SK-N-MC (cell line): ENCODE measurements at regions not wholly inside any gene's neighbourhood (a gene's known extent, or its start where the extent isn't known, plus 50 kb on each side); places are given as distances from the start of the nearest gene placed in this dataset.

Experiments
- DNase-seq: peaks from one replicate; pipeline ENCODE4 v3.0.0-alpha.2; 2011; ENCODE audit warnings: low read depth, low spot score
- H3K27ac ChIP-seq: fragments of 200-600 bp; sonication (generic); 2 replicates; pipeline ENCODE4 v1.5.1; 2016; ENCODE audit warnings: mixed run types
- H3K36me3 ChIP-seq: fragments of 200-600 bp; sonication (generic); 2 replicates; pipeline ENCODE4 v1.6.1; 2017; ENCODE audit warnings: antibody characterized with exemption, low read length, mixed read lengths; ENCODE audit not compliant: insufficient read depth
- H3K4me3 ChIP-seq: fragments of 200-600 bp; sonication (generic); 2 replicates; pipeline ENCODE4 v1.5.1; 2016
- H3K9ac ChIP-seq: fragments of 200-600 bp; sonication (generic); 2 replicates; pipeline ENCODE4 v1.8.0; 2017; ENCODE audit warnings: mixed run types, mixed read lengths; ENCODE audit not compliant: insufficient read length
- H3K9me3 ChIP-seq: fragments of 200-600 bp; sonication (generic); 2 replicates; pipeline ENCODE4 v1.6.1; 2017; ENCODE audit warnings: low read depth, mild to moderate bottlenecking, antibody characterized with exemption, low read length, moderate library complexity, mixed read lengths
- EZH2 ChIP-seq: fragments of 200-600 bp; sonication (generic); IDR thresholded peaks from one replicate; pipeline ENCODE4 v1.6.1; 2017; ENCODE audit warnings: antibody characterized with exemption
- FOXP2 ChIP-seq: optimal IDR thresholded peaks from 2 replicates; pipeline ENCODE3; 2011; ENCODE audit warnings: mild to moderate bottlenecking, moderate library complexity; ENCODE audit not compliant: insufficient read depth; ENCODE audit errors: extremely low read length, control extremely low read depth
- POLR2AphosphoS5 ChIP-seq: IDR thresholded peaks from 2 replicates; pipeline ENCODE4 v1.6.1; 2012; ENCODE audit warnings: mild to moderate bottlenecking, low read depth, low read length, borderline replicate concordance

- H3K27ac ChIP-seq, result no peak overlapping the region
- H3K4me3 ChIP-seq, result no peak overlapping the region
- H3K36me3 ChIP-seq, result no peaks in the 10 kb centered on the region
- no peaks in the 10 kb centered on the region for H3K9me3 ChIP-seq
- H3K9ac ChIP-seq, result no peak overlapping the region
- no peak for DNase-seq
- no peak for TF ChIP-seq FOXP2
- no peak for TF ChIP-seq EZH2
- TF ChIP-seq POLR2AphosphoS5, result no peak
These were observed 82.5 kb upstream of the CLMN start for GRCh38 chr14:95402176-95402575.

GRCh38 chr14:95398630-95399547, 79.2 kb upstream of the CLMN start:
- H3K4me3 ChIP-seq, result no peak overlapping the region
- no peak for DNase-seq
- no peaks in the 10 kb centered on the region for H3K9me3 ChIP-seq
- no peaks in the 10 kb centered on the region for H3K36me3 ChIP-seq
- TF ChIP-seq POLR2AphosphoS5 (no peak), EZH2 (no peak), FOXP2 (no peak)
- H3K9ac ChIP-seq, result no peak overlapping the region
- no peak overlapping the region for H3K27ac ChIP-seq

DNA sequence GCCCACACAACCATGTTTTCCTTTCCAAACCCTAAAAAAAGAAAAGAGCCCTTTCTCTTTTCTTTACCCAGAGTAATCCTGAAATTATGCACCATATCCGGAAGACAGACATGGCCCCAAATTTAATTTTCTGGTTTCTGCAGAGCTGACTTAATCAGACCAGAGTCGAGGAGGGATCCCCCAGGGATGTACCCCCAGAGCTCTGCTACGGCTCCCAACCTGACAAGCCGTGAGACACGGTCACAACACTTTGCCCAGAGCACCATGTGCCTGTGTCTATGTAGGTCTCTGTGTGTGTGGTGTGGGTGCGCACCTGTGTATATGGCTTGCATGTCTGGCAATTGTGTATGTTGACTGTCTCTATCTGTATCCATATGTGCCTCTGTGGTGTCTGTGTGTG, 77.6 kb upstream of the CLMN start:
- TF ChIP-seq FOXP2 (no peak), POLR2AphosphoS5 (no peak), EZH2 (no peak)
- Histone ChIP-seq H3K36me3 (no peaks in the 10 kb centered on the region), H3K27ac (no peak overlapping the region), H3K9ac (no peak overlapping the region), H3K9me3 (no peaks in the 10 kb centered on the region), H3K4me3 (no peak overlapping the region)
- no peak for DNase-seq

DNA sequence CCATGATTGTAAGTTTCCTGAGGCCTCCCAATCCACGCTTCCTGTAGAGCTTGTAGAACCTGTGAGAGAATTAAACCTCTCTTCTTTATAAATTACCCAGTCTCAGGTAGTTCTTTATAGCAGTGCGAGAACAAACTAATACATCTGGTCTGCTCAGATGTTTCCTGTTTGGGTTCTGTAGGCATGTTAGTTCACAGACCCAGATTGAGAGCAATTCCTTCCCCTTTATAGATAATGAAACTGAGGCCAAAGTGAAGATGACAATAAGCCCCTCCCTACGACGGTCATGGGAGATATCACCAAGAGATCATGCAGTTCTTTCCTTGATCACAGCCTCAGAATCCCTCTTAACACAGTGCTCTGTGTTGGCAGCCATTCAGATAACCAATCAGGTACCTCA, 76.5 kb upstream of the CLMN start:
- Histone ChIP-seq H3K36me3 (no peaks in the 10 kb centered on the region), H3K9me3 (no peaks in the 10 kb centered on the region), H3K9ac (no peak overlapping the region), H3K27ac (no peak overlapping the region), H3K4me3 (no peak overlapping the region)
- TF ChIP-seq POLR2AphosphoS5, result no peak
- no peak for DNase-seq

- DNase-seq, result no peak
- TF ChIP-seq POLR2AphosphoS5 (no peak), FOXP2 (no peak), EZH2 (no peak)
- Histone ChIP-seq H3K9me3 (no peaks in the 10 kb centered on the region), H3K27ac (no peak overlapping the region), H3K9ac (no peak overlapping the region), H3K4me3 (no peak overlapping the region), H3K36me3 (no peaks in the 10 kb centered on the region)
These were observed 75.5 kb upstream of the CLMN start for GRCh38 chr14:95395098-95395737.

GRCh38 chr14:95394297-95395097, 74.8 kb upstream of the CLMN start:
- Histone ChIP-seq H3K9me3 (no peaks in the 10 kb centered on the region), H3K9ac (no peak overlapping the region), H3K4me3 (no peak overlapping the region), H3K36me3 (no peaks in the 10 kb centered on the region), H3K27ac (no peak overlapping the region)
- TF ChIP-seq FOXP2 (no peak), POLR2AphosphoS5 (no peak), EZH2 (no peak)
- no peak for DNase-seq

DNA sequence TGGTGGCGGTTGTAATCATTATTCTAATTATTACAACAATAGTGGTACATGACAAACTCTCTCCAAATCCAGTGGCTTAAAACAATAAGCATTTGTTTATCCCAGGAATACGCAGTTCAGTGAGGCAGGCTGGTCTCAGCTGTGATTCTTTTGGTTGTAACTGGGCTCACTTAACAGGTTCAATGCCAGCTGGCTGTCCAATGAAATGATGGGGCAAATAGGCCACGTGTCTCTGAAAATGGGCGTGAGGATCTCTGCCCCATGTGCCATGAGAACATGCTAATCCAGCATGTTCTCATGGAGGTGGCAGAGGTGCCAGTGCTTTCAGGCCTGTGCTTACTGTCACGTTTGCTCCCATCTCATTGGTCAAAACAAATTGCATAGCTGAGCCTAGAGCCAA, 73.1 kb upstream of the CLMN start:
- no peak for DNase-seq
- H3K4me3 ChIP-seq, result no peak overlapping the region
- TF ChIP-seq POLR2AphosphoS5 (no peak), EZH2 (no peak), FOXP2 (no peak)

DNA sequence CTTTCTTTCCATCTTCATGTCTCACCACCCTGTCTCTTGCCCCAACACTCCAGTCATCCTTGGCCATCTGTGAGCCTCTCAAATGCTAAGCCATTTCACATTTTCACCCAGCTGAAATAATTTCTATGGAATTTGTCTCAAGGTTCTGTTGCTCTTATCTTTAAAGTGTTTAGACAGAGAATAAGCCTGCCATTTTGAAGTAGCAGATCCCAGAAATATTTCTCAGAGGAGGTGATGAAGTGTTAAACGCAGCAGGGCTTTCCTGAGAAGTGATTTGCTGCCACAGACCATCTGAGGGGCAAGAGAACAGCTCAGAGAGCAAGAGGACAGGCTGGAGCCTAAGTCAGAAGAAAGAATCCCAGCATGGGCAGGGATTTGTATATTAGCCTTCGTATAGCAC, 71.6 kb upstream of the CLMN start:
- no peaks in the 10 kb centered on the region for H3K9me3 ChIP-seq
- H3K27ac ChIP-seq, result no peak overlapping the region
- no peak overlapping the region for H3K4me3 ChIP-seq
- no peaks in the 10 kb centered on the region for H3K36me3 ChIP-seq
- no peak overlapping the region for H3K9ac ChIP-seq
- TF ChIP-seq FOXP2 (no peak), POLR2AphosphoS5 (no peak), EZH2 (no peak)
- DNase-seq, result no peak

More for the DNA sequence above, 73.1 kb upstream of the CLMN start:
- no peaks in the 10 kb centered on the region for H3K9me3 ChIP-seq
- no peak overlapping the region for H3K9ac ChIP-seq
- no peaks in the 10 kb centered on the region for H3K36me3 ChIP-seq
- H3K27ac ChIP-seq, result no peak overlapping the region
